ENCODE measurements at regions not wholly inside any gene's neighbourhood (a gene's known extent, or its start where the extent isn't known, plus 50 kb on each side); places are given as distances from the start of the nearest gene placed in this dataset.
"Not testable (repeated sequence)": the region's sequence is repeated elsewhere in the genome, so short reads cannot be mapped to it uniquely, and the experiment has no call there.

DNA sequence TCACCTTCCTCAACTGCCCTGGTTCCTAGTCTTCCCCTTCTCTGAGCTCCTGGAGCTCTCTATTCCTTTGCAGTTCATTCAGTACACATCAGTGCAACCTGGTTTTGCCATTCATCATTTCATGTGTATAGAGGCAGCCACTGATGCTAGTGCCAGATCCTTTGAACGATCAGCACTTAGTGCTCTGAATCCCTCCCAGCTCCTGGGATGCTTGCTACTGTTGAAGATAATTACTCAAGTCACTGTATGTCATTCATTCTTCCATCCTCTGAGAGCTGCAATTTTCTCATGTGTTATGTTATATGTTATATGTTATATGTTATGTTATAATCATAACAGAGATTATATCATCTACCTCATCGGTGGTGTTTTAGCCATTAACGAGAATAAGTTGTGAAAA lies 98.5 kb upstream of the UXS1 start:
- no peak for DNase-seq (ENCODE audit: low spot score)

DNA sequence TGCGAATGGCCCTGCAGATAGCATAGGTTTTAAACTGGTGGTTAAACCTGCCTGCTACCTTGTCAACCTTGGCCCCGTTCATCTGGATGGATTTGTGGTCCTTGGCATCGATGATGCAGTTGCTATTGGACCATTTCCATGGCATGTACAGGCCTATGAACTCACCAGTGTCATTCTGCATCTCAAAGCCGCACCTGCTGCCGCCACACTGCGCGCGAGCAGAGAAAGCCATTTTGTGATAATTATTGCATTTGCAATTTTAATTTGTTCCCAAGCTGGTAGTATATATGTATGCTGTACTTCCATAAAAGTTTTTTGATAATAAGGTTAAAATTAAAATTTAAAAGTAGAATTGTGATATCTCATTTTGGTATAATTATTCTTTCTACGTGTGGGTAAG lies 94.8 kb upstream of the UXS1 start:
- DNase-seq (ENCODE audit: low spot score): no peak

DNA sequence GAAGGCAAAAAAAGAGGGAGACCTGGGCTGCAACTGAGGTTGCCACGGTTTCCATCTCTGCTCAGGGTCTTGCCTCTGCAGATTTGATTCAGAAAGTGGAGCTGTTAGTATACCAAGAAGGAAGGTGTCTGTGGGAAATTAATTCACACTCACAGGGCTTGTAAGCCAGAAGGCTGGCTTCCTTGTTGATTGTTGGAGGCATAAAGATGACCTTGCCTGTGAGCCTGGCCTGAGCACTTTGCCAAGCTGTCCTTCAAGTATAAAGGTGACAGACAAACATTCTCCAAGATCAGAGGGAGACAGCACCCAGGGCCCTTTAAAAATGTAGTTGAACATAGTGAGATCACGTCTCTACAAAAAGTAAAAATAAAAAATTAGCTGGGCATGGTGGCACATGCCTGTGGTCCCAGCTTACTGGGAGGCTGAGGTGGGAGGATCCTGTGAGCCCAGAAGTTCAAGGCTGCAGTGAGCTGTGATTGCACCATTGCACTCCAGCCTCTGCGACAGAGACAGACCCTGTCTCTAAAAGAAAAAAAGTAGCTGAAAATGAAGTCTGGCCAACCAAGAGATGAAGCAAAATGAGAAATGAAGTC lies 91.2 kb upstream of the UXS1 start:
- DNase-seq (ENCODE audit: low spot score): no peak

DNA sequence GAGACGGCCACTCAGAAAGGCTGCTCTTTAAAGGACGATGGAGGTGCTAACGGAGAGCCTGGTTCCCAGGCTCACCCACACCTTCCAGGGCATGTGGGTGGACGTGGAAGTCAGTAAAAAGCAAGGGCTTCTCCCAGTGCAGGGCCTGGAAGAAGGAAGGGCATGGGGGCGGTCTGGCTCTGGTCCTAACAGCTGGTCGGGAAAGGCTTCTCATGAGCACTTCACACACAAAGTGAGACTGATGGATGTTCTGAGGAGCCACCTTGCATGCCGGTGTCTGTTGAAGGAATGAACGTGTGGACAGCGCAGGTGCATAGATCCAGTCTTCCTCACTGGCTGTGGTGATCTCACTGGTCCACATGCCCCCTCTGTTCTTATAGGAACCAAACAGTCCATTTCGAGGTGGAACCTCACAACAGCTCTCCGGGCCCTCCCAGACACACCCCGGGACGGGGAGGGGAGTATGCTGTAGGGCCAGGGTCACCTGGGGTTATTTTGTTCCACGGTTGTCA lies 90.6 kb upstream of the UXS1 start:
- DNase-seq (ENCODE audit: low spot score): no peak

DNA sequence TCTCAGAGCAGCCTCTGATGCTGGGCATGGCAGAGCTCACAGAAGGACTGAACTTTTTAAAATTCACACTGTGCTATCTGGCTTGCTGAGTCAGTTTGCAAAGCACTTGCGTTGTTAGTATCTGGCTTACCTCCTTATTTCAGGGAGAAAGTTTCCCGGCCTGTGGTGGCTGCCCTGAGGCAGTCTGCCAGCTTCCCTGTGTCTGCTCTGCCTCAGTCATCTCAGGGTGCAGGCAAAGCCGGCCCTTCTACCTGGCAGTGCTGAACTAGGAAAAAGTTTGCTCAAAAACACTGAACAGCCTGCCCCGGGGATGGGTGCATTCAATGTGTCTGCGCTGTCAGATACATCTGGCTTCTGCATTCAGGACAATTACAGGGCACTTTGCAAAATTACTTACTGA lies 90.2 kb upstream of the UXS1 start:
- DNase-seq (ENCODE audit: low spot score): peak; percentile 44

DNA sequence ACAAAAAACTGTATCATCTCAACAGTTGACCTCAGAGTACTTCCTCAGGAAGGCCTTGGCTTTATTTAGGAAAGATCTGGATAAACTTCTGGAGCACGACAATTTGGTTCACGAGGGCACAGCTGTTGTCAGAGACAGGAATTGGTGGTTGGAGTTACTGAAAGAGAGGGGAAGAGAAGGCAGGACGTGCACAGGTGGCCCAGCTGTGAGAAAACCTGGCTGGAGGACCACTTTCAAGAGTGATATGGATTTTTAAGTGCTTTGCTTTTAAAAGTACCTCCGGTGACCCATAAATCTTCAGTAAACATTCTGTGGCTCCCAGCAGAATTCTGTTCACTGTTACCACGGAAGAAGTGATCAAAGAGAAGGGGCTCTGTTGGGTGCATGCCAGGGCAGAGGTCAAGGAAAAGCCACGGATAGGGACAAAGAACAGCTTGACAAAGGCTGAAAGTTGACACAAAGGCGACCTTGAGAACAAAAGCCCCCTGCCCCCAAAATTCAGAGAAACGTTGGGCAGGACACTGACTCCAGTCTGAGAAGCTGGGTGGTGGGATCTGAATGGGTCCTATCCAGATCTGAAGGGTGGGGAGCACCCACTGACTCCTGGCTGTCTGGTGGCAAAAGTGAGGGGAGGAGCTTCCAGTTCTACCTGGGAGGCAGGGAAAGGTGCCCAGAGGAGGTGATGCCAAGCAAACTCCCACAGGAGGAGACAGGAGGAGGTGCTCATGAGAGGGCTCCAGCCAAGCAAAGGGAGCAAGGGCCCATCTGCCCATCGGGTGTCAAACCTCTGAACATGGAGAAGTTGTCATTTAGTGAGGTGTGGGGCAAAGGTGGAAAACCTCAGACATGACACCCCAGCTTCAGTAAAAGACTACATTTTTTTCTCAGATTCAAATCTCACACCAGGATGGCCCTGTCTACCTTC lies 89.4 kb upstream of the UXS1 start:
- DNase-seq (ENCODE audit: low spot score): not testable (repeated sequence)

DNA sequence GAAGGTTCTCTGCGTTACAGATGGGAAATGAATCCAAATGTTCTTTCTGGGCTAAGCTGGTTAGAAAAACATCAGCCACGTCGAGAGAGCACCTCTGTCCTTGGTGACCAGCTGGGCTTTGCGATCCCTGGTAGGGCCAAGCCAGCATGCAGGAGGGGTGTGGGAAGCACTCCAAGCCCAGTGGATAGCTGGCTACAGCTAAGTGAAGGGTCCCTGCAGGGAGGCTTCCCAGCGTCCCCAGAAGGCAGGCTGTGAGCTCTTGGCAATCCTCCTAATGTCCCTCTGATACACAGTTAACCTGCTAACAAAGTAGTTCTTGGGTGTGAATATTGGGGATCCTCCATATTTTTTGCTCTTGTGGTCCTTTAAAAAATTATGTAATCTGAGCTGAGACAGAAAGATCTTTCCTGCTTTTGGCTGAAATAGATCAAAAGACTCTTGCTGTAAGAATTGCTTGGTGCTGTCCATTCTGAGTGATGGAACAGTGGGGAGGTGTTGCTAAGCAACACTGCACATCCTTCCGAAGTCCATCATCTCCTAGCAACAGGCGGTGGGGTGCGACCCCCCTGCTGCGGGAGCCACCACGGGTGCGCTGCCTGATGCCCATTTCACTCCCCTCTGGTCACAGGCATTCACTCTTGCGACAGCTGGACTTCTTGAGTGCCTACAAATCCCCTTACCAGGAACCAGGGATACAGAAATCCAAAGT lies 88.5 kb upstream of the UXS1 start:
- DNase-seq (ENCODE audit: low spot score): no peak

DNA sequence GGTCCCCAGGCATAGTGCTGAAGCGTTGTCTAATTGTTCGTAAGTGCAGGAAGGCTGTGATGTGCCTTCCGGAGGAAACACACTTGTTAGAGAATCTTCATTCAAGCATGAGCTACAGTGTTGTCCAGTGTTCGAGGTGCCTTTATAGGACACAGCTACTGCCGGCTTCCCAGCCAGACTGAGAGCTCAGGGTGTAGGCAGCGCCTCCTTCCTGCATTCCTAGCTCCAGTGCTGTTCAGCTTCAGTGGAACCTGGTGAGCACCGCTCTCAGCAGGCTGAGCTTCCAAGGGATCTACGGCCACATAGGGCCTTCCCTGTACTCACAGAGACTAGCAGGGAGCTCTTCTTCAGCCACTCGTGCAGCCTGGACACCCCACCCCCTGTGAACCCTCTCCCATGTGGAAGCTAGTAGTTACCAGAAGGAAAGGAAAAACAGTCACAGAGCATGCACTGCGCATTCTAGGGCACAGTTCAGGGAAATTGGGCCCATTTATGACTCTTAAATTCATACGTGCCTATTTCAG lies 87.9 kb upstream of the UXS1 start:
- DNase-seq (ENCODE audit: low spot score): not testable (repeated sequence)

DNA sequence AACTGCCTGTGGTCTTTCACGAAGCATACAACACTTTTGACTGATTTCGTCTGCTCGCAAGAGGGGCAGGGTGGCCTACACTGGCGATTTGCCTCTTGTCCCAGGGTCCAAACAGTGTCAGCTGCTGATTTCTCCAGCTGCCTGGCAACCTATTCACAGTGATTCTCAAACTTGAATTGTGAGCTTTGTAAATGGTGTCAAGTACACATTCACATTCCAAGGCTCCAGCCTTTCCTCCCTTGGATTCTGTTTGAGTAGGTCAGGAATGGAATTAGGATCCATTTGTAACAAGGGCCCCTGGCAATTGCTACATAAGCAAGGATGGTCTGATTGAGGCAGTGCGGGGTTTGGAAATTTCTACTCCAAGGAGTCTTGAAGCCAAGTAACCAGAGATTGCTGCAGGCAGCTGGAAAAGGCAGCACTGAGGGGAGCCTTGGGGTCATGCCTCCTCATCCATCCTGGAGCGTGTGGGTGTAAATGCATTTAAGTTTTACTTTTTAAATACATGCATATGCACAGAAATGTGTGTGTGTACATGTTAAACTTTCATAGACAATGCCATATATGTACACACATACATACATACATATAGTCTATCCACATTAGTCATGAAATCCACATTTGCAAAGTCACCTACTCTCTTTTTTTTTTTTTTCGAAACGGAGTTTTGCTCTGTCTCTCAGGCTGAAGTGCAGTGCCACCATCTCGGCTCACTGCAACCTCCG lies 86.8 kb upstream of the UXS1 start:
- DNase-seq (ENCODE audit: low spot score): no peak

DNA sequence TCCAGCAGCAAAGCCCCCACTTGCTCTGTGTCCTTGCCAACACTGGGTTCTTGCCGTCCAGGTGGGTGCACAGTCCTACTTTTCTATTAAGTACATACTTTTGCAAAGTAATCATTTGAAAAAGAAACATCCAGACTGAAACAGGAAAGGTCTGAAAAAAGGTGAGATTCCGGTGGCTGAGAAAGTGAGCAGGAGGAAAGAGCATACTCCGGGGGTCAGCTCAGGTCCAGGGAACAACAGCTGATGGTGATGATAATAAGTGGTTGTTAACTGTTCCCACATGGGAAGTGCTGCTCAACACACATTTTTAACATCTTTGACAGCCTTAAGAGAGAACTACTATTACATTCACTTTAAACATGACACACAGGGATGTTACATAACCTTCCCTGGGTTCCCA lies 86.1 kb upstream of the UXS1 start:
- no peak for DNase-seq (ENCODE audit: low spot score)

DNA sequence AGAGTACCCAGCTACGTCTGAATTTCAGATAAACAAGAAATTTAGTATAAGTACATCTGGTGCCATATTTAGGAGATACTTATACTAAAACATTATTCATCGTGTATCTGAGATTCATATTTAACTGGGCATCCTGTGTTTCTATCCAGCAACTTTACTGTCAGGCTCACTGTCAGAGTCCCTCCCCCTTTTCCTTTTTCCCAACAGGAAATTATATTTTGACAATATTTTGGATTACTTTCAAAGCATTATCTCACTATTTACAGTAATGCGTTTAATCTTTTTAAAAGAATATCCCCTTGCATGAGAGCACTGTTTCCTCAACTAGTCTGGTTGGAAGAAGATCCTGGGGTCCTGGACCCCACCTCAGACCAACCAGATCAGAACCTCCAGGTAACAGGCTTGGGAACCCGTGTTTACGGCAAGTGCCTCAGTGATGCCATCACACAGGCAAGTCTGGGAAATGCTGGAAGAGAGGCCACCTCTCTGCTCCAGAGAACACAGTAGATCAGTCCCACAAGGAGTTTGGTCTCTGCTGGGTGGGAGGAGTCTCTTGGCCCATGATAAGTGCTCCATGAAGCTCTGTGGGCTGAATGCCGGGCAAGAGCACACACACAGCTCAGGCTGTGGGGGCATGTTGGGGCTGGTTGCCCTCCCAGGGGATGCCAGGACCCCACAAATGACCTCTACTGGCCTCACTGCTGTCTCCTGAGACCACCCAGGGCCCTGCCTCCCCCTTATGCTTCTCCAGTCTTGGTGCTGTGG lies 84.2 kb upstream of the UXS1 start:
- DNase-seq (ENCODE audit: low spot score): no peak

DNA sequence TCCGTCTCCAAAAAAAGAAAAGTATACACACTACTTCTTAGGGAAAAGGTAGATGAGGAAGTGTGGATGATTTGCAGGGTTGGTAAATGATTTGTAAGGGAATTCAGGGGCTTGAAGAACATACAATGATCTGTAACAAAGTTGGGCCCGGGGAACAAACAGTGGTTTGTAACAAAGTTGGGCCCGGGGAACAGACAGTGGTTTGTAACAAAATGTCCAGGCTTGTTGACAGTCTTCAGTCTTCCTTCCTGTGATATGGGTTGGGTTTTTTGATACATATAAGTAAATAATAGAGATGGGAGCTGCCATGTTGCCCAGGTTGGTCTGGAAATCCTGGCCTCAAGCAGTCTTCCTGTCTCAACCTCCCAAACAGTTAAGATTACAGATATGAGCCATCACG lies 83.3 kb upstream of the UXS1 start:
- DNase-seq (ENCODE audit: low spot score): no peak

DNA sequence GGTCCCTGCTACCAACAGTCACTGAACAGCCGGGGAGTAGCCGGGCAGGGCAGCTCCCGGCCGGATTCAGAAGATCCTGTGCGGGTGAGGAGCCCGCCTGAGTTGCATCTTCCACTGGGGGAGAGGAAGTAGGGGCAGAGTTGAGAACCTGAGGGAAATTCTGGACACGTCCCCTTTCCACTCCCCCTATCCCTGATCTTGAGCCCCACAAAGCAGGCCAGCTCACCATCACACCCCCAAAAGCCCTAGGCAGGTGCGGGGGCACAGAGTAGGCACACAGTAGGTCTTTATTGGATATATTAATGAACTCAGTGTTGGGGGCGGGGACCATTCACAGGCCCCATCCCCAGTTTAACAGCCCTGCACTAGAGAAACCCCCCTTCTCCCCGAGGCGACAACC lies 81.9 kb upstream of the UXS1 start:
- DNase-seq (ENCODE audit: low spot score): no peak

DNA sequence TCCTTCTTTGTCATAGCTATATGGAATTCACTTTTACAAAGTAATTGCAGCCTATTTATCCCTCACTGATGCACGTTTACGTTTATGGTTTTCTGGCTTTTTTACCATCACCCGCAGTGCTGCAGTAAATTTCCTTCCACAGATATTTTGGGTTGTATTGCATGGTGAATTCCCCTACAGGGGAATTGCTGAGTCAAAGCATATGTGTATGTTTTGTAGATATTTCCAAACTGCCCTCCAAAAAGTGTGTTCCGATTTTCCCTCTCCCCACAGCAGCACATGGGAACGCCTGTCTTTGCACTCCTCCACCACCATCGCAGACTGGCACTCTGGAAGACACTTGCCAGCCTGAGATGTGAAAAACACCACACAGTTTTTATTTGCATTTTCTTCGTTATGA lies 80.6 kb upstream of the UXS1 start:
- no peak for DNase-seq (ENCODE audit: low spot score)

DNA sequence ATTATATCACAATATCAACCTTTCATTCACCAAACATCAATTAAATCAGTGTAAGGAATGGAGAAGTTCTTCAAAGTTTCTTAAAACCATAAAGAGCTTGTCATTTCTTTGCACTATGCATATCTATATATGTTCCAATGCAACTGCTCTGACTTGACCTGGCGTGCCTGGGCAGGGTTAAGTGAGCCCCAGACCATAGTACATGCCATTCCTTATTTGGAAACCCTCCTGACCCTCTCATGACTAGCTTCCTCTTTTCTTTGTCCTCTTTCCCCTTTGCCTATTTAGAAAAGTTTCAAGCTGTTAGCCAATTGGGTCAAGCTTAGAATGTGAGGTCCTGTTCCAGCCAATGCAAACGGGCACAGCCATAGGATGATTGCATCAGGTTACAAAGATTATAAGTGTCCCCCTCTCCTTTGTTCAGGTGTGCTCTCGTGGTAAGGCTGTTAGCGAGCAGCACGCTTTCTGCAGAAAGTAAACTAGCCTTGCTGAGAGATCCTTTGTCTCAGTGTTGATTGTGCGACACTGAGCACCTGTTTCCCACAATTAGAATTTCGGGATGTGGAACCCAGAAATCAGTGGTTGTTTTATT lies 78.2 kb upstream of the UXS1 start:
- no peak for DNase-seq (ENCODE audit: low spot score)

DNA sequence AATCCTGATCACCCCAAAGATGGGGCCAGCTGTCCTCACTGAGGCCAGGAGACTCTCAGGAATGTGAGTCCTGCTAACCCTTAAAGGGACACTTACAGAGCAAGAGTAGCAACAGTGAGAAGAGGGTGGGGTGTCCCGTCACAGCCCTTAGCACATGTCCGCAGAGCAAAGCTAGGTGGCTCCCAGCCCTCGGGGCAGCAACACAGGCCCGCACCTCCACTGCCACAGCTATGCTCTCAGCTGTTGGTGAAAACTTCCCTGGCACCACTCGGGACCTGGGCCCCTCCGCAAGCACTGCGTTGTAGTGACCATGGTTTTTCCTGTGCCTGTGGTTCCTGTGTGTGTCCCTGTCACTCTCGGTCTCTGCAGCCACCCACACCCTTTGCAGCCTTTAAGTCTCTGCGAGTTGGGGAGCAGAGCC lies 76.4 kb upstream of the UXS1 start:
- DNase-seq (ENCODE audit: low spot score): no peak

DNA sequence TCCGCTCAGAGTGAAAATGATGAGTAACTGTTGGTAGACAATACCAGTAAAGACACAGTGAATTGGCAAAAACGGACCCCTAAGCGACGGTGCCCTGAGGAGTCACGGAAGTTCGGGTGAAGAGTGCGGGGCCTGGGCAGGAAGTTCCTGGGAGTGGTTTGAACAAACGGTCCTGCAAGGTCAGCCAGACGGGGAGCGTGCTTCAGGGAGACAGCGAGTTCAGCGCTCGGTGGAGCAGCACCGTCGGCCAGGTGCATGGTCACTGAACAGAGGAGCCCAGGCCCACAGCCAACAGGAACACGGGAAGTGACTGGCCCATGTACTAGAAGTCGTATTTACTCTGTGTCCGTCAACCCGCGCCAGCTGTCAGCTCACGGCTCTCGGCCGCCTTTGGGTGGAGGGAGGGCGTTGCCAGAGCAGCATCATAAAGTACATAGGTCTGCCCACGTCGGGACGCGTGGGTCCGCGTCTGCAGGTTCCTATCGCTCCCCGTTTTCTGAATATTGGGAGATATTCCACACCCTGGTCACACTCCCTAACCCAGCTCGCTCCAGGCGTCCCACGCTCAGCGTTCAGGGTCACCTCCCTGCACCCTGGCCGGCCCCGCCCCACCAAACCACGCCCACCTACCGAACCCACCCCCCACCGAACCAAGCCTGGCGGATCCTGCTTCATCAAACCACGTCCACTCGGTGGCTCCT lies 75.6 kb upstream of the UXS1 start:
- DNase-seq (ENCODE audit: low spot score): no peak

DNA sequence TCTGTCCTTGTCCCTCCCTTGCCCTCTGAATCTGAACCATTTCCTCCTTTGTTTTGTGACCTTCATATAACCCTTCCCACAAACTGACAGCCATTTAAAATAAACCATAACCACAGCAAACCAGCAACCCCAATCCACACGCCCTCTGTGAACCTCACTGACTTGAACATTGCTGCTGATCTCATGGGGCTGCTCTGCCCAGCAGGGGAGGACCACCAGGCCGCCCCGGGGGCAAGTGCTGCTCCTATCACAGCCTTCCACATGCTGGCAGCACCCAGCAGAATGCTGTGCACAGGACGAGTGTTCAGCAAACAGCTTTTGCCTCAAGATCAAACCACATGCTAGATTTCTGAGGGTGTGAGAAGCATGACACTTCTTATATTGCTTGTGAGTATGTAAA lies 73.9 kb upstream of the UXS1 start:
- no peak for DNase-seq (ENCODE audit: low spot score)

DNA sequence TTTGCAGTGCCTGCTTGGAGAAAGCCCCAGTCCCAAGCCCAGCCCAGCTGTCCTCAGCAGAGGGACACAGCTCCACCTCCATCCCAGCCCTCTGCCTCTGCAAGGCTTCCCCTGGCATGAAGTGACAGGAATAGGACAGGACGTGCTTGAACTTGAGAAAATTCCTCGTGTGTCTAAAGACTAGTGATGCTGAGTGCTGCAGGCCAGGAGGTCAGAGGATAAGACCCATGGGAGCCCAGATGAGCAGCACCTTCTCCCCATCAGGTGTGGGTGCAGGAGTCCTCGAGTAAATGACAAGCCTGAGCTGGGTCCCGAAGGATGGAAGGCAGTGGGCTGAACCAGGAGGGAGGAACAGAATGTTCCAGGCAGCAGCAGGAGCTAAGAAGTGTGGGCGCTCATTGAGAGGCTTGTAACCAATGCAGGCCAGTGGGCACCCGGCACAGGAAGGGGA lies 67.8 kb upstream of the UXS1 start:
- DNase-seq (ENCODE audit: low spot score): no peak

DNA sequence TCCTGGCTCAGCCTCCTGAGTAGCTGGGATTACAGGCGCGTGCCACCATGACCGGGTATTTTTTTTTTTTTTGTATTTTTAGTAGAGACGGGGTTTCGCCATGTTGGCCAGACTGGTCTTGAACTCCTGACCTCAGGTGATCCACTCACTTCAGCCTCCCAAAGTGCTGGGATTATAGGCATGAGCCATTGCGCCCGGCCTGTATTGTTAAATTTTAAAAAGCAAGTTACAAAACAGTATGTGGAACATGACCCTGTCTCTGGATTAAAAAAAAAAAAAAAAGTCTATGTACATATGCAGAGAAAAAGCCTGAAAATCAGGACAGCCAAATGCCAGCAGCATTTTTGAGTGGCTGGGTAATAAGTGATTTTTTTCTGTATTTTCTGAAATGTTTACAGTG lies 64.8 kb upstream of the UXS1 start:
- not testable (repeated sequence) for DNase-seq (ENCODE audit: low spot score)

All from umbilical cord (tissue), 1 donor.